GM12892 (cell line): ENCODE measurements at regions not wholly inside any gene's neighbourhood (a gene's known extent, or its start where the extent isn't known, plus 50 kb on each side); places are given as distances from the start of the nearest gene placed in this dataset.

Experiments used
- DNase-seq: peaks from one replicate; pipeline ENCODE4 v3.0.0; 2011; ENCODE audit not compliant: insufficient read length
- FAIRE-seq: peaks from 2 replicates; lab custom pipeline; 2011; peaks lifted over from hg19 to GRCh38; lab: Jason Lieb, UNC
- POLR2A ChIP-seq: IDR thresholded peaks from 2 replicates; pipeline ENCODE4 v1.6.1; 2011; ENCODE audit warnings: low read depth, low read length, control low read depth
- POLR2AphosphoS5 ChIP-seq: IDR thresholded peaks from 2 replicates; pipeline ENCODE4 v1.6.1; 2011; ENCODE audit warnings: low read depth, low read length, control low read depth
- TAF1 ChIP-seq: IDR thresholded peaks from 2 replicates; pipeline ENCODE4 v1.6.1; 2011; ENCODE audit warnings: low read depth, mild to moderate bottlenecking, control low read depth, low read length, borderline replicate concordance

DNA sequence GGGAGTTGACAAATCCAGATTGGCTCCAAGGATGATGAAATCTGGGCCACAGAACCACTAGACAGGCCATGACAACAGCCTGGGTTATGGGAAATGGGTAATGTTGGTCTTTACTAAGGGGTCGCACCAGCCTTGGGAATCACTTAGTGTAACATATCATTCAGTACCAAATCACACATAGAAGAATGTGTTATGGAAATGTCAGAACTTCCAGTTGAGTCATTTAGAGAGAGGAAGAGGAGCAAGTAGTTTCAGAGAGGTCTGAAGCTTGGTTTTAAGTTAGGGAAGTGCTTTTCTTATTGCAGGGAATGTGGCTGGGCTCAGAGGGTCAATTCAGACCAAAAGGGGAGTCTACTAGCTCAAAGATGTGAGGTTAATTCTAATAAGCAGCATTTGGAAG is 241.6 kb upstream of the ZPLD1 start:
- DNase-seq: no peak
- TF ChIP-seq POLR2A (no peak), POLR2AphosphoS5 (no peak), TAF1 (no peak)
- peak; percentile 17 for FAIRE-seq

DNA sequence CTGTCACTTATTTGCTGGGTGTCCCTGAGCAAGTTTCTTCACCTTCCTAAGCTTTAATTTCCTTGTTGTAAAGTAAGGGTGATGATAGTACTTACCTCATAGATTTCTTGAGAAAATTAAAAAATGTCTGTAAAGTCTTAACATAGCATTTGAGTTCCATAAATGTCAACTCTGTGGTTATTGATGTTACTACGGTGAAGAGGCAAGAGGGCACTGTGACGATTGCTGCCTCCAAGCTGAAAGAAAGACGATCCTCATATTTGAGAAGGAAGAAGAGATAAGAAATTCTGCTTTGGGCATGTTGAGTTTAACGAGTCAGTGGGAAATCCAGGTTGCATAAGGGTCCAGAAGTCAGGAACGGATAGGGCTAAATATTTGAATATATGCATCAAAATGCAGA is 240.8 kb upstream of the ZPLD1 start:
- no peak for DNase-seq
- FAIRE-seq: no peak
- TF ChIP-seq POLR2AphosphoS5 (no peak), POLR2A (no peak), TAF1 (no peak)

DNA sequence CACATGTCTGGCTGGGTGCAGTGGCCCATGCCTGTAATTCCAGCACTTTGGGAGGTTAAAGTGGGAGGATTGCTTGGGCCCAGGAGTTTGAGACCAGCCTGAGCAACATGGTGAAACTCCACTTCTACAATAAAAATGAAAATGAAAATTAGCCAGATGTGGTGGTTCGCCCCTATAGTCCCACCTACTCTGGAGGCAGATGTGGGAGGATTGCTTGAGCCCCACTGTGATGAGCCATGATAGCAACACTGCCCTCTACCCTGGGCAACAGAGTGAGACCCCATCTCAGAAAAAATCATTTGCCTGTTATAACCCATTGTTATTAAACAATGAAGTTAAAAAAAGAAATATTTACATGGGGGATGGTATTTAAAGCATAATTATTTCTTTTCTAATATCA is 240.1 kb upstream of the ZPLD1 start:
- FAIRE-seq (no peak), DNase-seq (no peak)
- TF ChIP-seq TAF1 (no peak), POLR2AphosphoS5 (no peak), POLR2A (no peak)

DNA sequence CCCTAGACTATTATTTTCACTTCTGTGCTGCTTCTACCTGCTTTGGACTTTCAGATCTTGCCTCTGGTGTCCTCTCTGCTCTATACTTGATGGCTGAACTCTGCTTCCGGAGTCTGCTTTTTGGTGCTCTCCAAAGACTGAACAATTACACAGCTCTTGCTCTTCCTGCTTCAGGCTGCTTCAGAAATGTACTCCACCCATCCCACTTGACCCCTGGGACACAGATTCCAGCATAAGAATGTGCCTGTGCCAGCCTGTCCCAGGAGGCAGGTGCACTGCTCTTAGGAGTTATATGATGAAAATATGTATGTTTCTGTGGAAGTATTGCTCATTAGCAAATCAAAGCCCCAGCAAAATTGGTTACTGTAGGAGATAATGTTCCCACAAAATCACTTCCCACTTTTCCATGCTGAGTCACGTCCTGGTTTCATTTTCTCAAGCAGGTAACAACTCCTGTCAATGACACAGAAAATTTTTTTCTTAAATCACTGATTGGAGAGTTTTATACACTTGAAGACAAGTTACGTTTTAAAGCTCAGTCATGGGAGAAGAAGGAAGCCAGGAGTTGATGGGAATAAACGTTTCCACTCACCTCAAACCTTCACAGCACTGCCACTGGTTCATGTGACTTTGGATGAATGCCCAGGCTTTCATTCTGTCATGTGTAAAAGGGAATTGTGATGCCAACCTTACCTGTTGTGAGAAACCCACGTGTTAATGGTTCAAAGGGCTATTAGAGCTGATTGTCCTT is 239.4 kb upstream of the ZPLD1 start:
- no peak for DNase-seq
- FAIRE-seq: no peak
- TF ChIP-seq POLR2AphosphoS5 (no peak), POLR2A (no peak), TAF1 (no peak)

DNA sequence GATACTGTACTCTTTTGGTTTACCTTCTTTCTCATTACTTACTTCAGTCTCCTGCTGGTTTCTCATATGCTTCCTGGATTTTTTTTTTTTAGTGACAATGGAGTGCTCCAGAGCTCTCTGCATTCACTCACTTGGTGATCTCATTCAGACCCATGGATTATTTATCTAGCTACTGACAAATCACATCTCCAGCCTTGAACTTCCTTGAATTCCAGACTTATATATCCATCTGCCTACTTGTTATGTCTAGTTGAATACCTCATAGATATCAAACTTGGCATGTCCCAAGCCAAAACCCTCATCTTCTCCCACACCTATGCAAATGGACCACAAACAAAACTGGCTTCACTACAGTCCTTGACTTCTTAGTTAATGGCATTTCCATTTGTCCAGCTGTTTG is 234.7 kb upstream of the ZPLD1 start:
- DNase-seq (no peak), FAIRE-seq (no peak)
- no peak for TF ChIP-seq TAF1

DNA sequence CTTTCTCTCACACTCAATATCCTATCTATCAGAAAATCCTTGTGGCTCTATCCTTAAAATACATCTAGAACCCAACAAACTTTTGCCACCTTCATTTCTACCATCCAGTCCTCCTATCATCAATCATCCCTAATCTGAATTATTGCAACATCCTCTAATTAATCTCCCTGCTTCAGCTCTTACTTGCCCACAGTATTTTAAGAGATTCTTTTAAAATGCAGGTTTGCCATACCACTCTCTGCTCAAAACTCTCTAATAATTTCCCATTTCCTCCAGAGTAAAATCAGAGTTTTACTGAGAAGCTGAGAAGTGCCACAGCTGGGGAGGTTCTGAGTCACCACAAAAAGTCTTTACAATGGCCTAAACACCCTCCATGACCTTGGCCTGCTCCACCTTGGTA is 234.3 kb upstream of the ZPLD1 start:
- no peak for DNase-seq
- no peak for FAIRE-seq
- TF ChIP-seq POLR2A (no peak), POLR2AphosphoS5 (no peak), TAF1 (no peak)

DNA sequence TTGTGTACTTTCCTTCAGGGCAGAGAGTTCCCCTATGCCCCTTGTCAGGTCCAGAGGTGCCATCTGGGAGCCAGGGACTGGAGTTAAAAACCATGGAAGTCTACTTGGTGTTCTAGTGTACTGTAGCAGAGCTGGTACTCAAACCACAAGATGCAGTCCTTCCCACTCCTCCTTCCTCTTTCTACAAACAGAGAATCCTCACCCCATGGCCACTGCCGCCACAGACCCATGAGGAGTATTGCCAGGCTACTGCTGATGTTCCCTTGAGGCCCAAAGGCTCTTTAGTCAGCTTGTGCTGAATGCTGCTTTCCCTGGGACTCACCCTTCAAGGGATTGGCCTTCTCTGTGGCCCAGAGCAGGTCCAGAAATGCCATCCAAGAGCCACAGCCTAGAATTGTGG is 229.2 kb upstream of the ZPLD1 start:
- DNase-seq: no peak
- TF ChIP-seq POLR2AphosphoS5: no peak
- TF ChIP-seq POLR2A: no peak
- TF ChIP-seq TAF1: no peak

DNA sequence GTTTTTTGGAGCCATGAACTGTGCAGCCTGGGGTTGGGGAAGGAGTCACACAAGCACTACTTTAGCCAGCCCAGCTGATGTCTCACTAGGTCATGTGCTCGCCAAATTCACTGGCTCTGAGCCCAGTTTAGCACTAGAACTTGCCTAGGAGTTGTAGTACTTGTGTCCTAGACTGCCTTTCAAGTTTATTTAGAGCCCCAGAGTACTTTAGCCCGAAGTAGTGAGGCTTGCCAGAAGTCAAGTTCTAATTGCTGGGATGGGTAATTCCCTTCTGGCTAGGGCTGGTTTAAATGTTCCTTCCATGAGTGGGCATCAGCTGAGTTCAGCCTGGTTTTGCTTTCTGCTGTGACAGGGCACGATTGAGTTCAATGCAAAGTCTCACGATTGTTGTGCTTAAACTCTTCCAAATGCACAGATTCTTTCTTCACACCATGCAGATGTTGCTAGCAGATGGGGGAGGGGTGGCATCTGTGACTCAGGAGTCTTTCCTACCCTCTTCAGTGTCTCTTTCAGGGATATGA is 228.2 kb upstream of the ZPLD1 start:
- DNase-seq (no peak), FAIRE-seq (no peak)
- TF ChIP-seq POLR2AphosphoS5: no peak

More for the DNA sequence above, 229.2 kb upstream of the ZPLD1 start:
- FAIRE-seq: no peak

DNA sequence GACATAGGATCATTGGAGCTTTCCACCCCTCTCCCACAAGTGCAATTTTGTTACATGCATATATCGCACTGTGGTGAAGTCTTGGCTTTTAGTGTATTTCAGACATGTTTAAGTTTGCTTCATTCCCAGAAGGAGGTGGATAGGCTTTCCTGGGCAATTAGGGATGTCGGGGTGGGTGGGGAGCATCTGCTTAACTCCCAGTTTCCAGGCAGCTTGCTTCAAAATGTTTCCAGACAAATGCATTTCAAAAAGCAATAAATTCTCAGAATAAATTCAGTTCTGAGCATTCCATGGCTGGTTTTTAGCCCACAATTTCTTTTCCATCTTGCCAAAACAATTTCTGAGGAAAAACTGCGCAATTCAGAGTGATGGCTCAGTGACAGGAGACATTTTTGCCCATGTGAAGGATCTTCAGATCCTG is 227.7 kb upstream of the ZPLD1 start:
- no peak for TF ChIP-seq POLR2A
- no peak for TF ChIP-seq POLR2AphosphoS5
- FAIRE-seq: no peak
- DNase-seq: no peak

DNA sequence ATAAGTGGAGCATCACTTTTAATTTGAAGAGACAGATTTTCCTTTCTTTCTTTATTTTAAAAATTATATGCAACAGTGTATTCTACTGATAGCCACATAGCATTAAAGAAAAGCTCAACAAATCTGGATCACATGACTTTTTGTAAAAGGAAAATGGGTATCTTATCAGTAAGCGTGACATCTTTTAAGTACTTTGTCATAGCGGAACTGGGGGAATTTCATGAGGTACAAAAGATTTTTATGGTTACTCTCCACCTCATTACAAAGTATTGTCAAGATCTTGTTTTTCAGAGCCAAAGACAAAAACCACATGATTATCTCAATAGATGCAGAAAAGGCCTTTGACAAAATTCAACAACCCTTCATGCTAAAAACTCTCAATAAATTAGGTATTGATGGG is 219.6 kb upstream of the ZPLD1 start:
- no peak for FAIRE-seq
- DNase-seq: no peak
- no peak for TF ChIP-seq TAF1
- no peak for TF ChIP-seq POLR2AphosphoS5
- TF ChIP-seq POLR2A: no peak

DNA sequence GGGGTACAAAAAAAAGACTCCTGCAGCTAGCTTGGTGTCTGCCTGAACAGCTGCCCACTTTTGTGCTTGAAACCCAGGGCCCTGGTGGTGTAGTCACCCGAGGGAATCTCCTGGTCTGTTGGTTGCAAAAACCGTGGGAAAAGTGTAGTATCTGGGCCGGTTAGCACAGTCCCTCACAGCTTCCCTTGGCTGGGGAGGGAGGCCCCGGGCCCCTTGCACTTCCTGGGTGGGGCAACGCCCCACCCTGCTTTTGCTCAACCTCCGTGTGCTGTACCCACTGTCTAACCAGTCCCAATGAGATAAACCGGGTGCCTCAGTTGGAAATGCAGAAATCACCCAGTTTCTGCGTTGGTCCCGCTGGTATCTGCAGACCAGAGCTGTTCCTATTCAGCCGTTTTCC is 211.7 kb upstream of the ZPLD1 start:
- TF ChIP-seq POLR2A (no peak), POLR2AphosphoS5 (no peak), TAF1 (no peak)
- FAIRE-seq: no peak
- DNase-seq: no peak

DNA sequence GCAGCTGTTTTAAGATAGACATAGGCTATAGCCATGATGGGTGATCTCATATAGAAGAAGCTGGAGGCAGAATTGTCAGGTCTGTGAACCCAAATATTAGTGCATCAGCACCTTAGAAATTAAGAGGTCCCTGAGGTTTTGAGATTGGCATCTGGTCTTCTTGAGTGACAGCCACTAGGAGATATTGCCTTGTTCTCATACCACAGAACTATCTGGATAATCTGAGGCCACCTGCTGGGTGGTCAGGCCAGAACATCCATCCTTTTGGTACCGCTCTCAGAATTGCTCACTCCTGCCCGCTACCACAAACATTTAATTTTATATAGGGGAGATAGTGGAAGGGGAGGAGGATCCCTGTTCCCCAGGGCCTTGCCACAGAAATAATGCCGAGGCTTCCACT is 210.6 kb upstream of the ZPLD1 start:
- no peak for FAIRE-seq
- TF ChIP-seq POLR2A: no peak
- TF ChIP-seq TAF1: no peak
- TF ChIP-seq POLR2AphosphoS5: no peak
- DNase-seq: no peak

DNA sequence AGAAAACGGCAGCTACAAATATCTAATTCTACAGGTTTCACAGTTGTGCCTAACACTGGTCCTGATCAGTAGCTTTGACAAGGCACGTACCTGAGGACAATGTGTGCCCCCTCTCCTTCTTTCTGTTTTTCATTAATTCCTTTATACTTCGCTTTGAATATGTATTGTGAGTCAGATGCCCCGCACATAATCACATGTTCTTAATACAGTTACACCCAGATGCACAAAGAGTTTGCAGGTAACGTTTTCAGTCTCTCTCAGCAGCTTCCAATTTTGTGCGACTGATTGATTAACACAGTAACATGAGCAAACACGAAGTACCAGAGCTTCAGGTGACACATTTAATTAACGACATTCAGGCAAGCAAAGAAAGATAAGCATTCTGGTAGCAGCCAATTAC is 209.8 kb upstream of the ZPLD1 start:
- DNase-seq: no peak
- no peak for FAIRE-seq
- no peak for TF ChIP-seq POLR2A
- no peak for TF ChIP-seq POLR2AphosphoS5
- TF ChIP-seq TAF1: no peak
